ENCODE measurements at regions not wholly inside any gene's neighbourhood (a gene's known extent, or its start where the extent isn't known, plus 50 kb on each side); places are given as distances from the start of the nearest gene placed in this dataset.

DNA sequence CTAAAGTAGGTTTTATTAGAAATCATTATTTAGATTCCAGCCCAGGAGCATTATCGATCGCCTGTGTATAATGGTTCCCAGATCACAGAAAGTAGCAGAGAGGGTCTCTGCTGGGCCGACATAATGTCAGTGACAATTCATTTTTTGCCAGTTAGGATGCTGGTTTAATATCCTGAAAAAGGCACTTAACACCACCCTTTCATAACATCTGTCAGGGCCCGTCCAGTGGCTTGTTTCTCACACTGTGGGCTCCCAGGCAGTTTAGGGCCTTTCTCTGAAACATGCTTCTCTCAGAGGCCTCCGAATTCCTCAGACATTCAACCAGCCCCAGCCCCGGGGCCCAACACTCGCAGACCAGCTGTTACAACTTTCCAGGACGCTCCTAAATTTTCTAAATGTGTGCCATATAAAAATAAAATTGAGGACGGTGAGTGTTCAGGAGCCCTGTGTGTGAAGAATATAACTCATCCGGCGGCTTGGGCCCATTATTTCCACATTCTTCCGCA, 108.6 kb upstream of the EYA4 start:
- TF ChIP-seq CTCF (IDR thresholded peaks at IDR 0.05): no peak
- no peak for TF ChIP-seq POLR2A (IDR thresholded peaks at IDR 0.05)

All from prostate gland (tissue), 2 donors.